PC-3 (cell line): ENCODE measurements at regions not wholly inside any gene's neighbourhood (a gene's known extent, or its start where the extent isn't known, plus 50 kb on each side); places are given as distances from the start of the nearest gene placed in this dataset.

Experiments
- ATAC-seq: fragments of 200-7000 bp; cut with Tn5 transposase; 2 replicates; pipeline ENCODE4 v1.9.1; 2020; ENCODE audit warnings: mild to moderate bottlenecking, moderate library complexity
- BruUV-seq: library from RNA; stranded (reverse); fragments of 400-500 nt; replicated peaks from 2 replicates; lab custom pipeline; 2021; lab: Mats Ljungman, UMichigan
- CTCF ChIA-PET: fragments of 300-600 bp; sonication (Branson Sonifier 250); formaldehyde crosslinking; loops from one replicate; lab custom pipeline; 2022; ENCODE audit warnings: antibody characterized with exemption; lab: Charles Lee
- POLR2A ChIA-PET: fragments of 300-600 bp; sonication (Branson Sonifier 250); formaldehyde crosslinking; loops from one replicate; lab custom pipeline; 2022; ENCODE audit warnings: antibody characterized with exemption; ENCODE audit not compliant: unreplicated experiment; lab: Charles Lee
- DNase-seq: peaks from one replicate; pipeline ENCODE4 v3.0.0-alpha.2; 2015
- H2AFZ ChIP-seq: fragments of 300-600 bp; sonication (generic); 2 replicates; pipeline ENCODE4 v1.6.0; 2016; ENCODE audit warnings: antibody characterized with exemption, low read length
- H3F3A ChIP-seq: fragments of 300-600 bp; sonication (generic); one replicate; pipeline ENCODE4 v1.6.0; 2017; ENCODE audit warnings: antibody characterized with exemption, low read length, control low read depth, mild to moderate bottlenecking; ENCODE audit not compliant: unreplicated experiment
- H3K27ac ChIP-seq: fragments of 300-600 bp; sonication (generic); 2 replicates; pipeline ENCODE4 v1.5.1; 2016; ENCODE audit warnings: mild to moderate bottlenecking, low read length
- H3K27me3 ChIP-seq: fragments of 300-600 bp; sonication (generic); 2 replicates; pipeline ENCODE4 v1.6.1; 2016; ENCODE audit warnings: low read length, mixed read lengths
- H3K36me3 ChIP-seq: fragments of 300-600 bp; sonication (generic); 2 replicates; pipeline ENCODE4 v1.6.1; 2016; ENCODE audit warnings: low read depth, mixed run types, low read length, mixed read lengths
- H3K4me1 ChIP-seq: fragments of 300-600 bp; sonication (generic); 2 replicates; pipeline ENCODE4 v1.5.1; 2016; ENCODE audit warnings: low read length; ENCODE audit not compliant: insufficient read depth
- H3K4me2 ChIP-seq: fragments of 300-600 bp; sonication (generic); 2 replicates; pipeline ENCODE4 v1.6.0; 2016; ENCODE audit warnings: low read length
- H3K4me3 ChIP-seq: fragments of 300-600 bp; sonication (generic); 2 replicates; pipeline ENCODE4 v1.5.1; 2016; ENCODE audit warnings: mild to moderate bottlenecking, low read length, mixed read lengths
- H3K79me2 ChIP-seq: fragments of 300-600 bp; sonication (generic); 2 replicates; pipeline ENCODE4 v1.6.1; 2017; ENCODE audit warnings: low read length, mixed read lengths
- H3K9ac ChIP-seq: fragments of 300-600 bp; sonication (generic); 2 replicates; pipeline ENCODE4 v1.6.0; 2016; ENCODE audit warnings: mild to moderate bottlenecking, low read length
- H3K9me2 ChIP-seq: fragments of 300-600 bp; sonication (generic); replicated peaks from 2 replicates; pipeline ENCODE4 v1.6.1; 2016; ENCODE audit warnings: mixed run types, low read length, mixed read lengths
- H3K9me3 ChIP-seq: fragments of 300-600 bp; sonication (generic); 2 replicates; pipeline ENCODE4 v1.6.1; 2016; ENCODE audit warnings: low read length, mixed read lengths
- H4K20me1 ChIP-seq: fragments of 300-600 bp; sonication (generic); 2 replicates; pipeline ENCODE4 v1.6.1; 2016; ENCODE audit warnings: low read length, mixed read lengths
- CTCF ChIP-seq: fragments of 300-600 bp; sonication (generic); conservative IDR thresholded peaks from 2 replicates; pipeline ENCODE4 v1.5.1; 2017; ENCODE audit warnings: antibody characterized with exemption, low read depth, mild to moderate bottlenecking, low read length
- EZH2 ChIP-seq: fragments of 300-600 bp; sonication (generic); IDR thresholded peaks from one replicate; pipeline ENCODE4 v1.6.1; 2017; ENCODE audit warnings: antibody characterized with exemption, mild to moderate bottlenecking, low read length; ENCODE audit not compliant: unreplicated experiment
- EZH2phosphoT487 ChIP-seq: fragments of 300-600 bp; sonication (generic); IDR thresholded peaks from 2 replicates; pipeline ENCODE4 v1.6.1; 2018; ENCODE audit warnings: mild to moderate bottlenecking, antibody characterized with exemption, low read length, borderline replicate concordance
- intact Hi-C: fragments of 100-400 bp; cut with micrococcal nuclease; formaldehyde crosslinking; loops from 2 replicates; pipeline ENCODE4 v1.9.0; 2023

- no peaks in the 10 kb centered on the region for H3F3A ChIP-seq
Observed at GRCh38 chr12:28122756-28123155, 67.5 kb upstream of the CCDC91 start.

GRCh38 chr12:28127455-28127854, 62.8 kb upstream of the CCDC91 start:
- DNase-seq (peak; percentile 61), ATAC-seq (no peak)
- intact Hi-C loops = no loop called here
- no peak for TF ChIP-seq EZH2phosphoT487
- no peak for TF ChIP-seq CTCF
- TF ChIP-seq EZH2 = no peak
- BruUV-seq = no TSS peak
- POLR2A ChIA-PET = no interaction called here
- Histone ChIP-seq H3K79me2 (no peaks in the 10 kb centered on the region), H3K27ac (no peak overlapping the region), H3K9me3 (no peaks in the 10 kb centered on the region), H3K4me2 (no peak overlapping the region), H3K9ac (no peak overlapping the region), H3F3A (peaks cover 7% of the 10 kb centered on the region), H3K36me3 (no peaks in the 10 kb centered on the region), H3K27me3 (no peaks in the 10 kb centered on the region), H3K4me3 (no peak overlapping the region), H3K9me2 (no peaks in the 10 kb centered on the region), H3K4me1 (peaks cover 40% of the 10 kb centered on the region), H2AFZ (no peak overlapping the region), H4K20me1 (no peaks in the 10 kb centered on the region)
- CTCF ChIA-PET = no interaction called here

More at GRCh38 chr12:28122756-28123155, 67.5 kb upstream of the CCDC91 start:
- H2AFZ ChIP-seq = no peak overlapping the region
- no peak overlapping the region; the same call in 1 of the 2 replicates for H3K27ac ChIP-seq
- no peak overlapping the region for H3K4me3 ChIP-seq
- CTCF ChIA-PET = no interaction called here
- no peak overlapping the region for H3K9ac ChIP-seq
- H3K9me3 ChIP-seq = no peaks in the 10 kb centered on the region
- no peak; the same call in 1 of the 2 replicates for ATAC-seq
- H3K4me1 ChIP-seq = peaks cover 45% of the 10 kb centered on the region
- H3K36me3 ChIP-seq = no peaks in the 10 kb centered on the region
- DNase-seq = no peak
- intact Hi-C loops = loop anchor here (2.0 kb wide), 1 partner anchor 152 kb away; no protein-coding TSS in a partner anchor
- no TSS peak for BruUV-seq
- TF ChIP-seq CTCF = no peak
- TF ChIP-seq EZH2 = no peak
- TF ChIP-seq EZH2phosphoT487 = no peak
- H3K79me2 ChIP-seq = no peaks in the 10 kb centered on the region
- H3K9me2 ChIP-seq = no peaks in the 10 kb centered on the region
- H4K20me1 ChIP-seq = no peaks in the 10 kb centered on the region
- H3K27me3 ChIP-seq = no peaks in the 10 kb centered on the region
- no peak overlapping the region for H3K4me2 ChIP-seq
- POLR2A ChIA-PET = no interaction called here

GRCh38 chr12:28129031-28129430, 61.2 kb upstream of the CCDC91 start:
- no TSS peak for BruUV-seq
- POLR2A ChIA-PET = interaction anchor here (0.6 kb wide), 1 partner anchor 382 kb away, joined by 5 read pairs; no protein-coding TSS in a partner anchor
- Histone ChIP-seq H2AFZ (no peak overlapping the region), H3K4me3 (no peak overlapping the region), H3K9ac (no peak overlapping the region), H3K4me2 (no peak overlapping the region), H4K20me1 (no peaks in the 10 kb centered on the region), H3K79me2 (no peaks in the 10 kb centered on the region), H3K36me3 (no peaks in the 10 kb centered on the region), H3K27me3 (no peaks in the 10 kb centered on the region), H3F3A (peaks cover 7% of the 10 kb centered on the region), H3K9me3 (no peaks in the 10 kb centered on the region), H3K9me2 (no peaks in the 10 kb centered on the region), H3K4me1 (peaks cover 38% of the 10 kb centered on the region), H3K27ac (no peak overlapping the region)
- ATAC-seq = no peak
- DNase-seq = no peak
- intact Hi-C loops = no loop called here
- CTCF ChIA-PET = no interaction called here
- TF ChIP-seq CTCF (no peak), EZH2phosphoT487 (no peak), EZH2 (no peak)
